HEK293 (cell line): ENCODE measurements at regions not wholly inside any gene's neighbourhood (a gene's known extent, or its start where the extent isn't known, plus 50 kb on each side); places are given as distances from the start of the nearest gene placed in this dataset.
"Not testable (repeated sequence)": the region's sequence is repeated elsewhere in the genome, so short reads cannot be mapped to it uniquely, and the experiment has no call there.

Source experiments
- CTCF ChIA-PET: fragments of 350-600 bp; formaldehyde crosslinking; extraction: SDS; loops from one replicate; lab custom pipeline; 2021; ENCODE audit warnings: antibody characterized with exemption; lab: Yijun Ruan, JAX
- POLR2A ChIA-PET: fragments of 300-600 bp; formaldehyde crosslinking; extraction: SDS; loops from one replicate; lab custom pipeline; 2020; ENCODE audit warnings: antibody characterized with exemption, inconsistent platforms; lab: Yijun Ruan, JAX
- H3K27ac ChIP-seq: fragments of 200-500 bp; sonication (Bioruptor generic); 2 replicates; pipeline ENCODE4 v1.5.1; 2014; ENCODE audit warnings: low read depth, low read length, control low read depth, inconsistent platforms; ENCODE audit errors: extremely low read depth
- H3K36me3 ChIP-seq, 2 experiments: fragments of 200-500 bp in 1 of 2; sonication (Bioruptor generic) in 1 of 2; 1 replicate in 1 of 2; 2 replicates in 1 of 2; pipeline ENCODE4 v1.5.1; 2014 to 2017; ENCODE audit warnings: inconsistent platforms in 2 of 2, low read length in 2 of 2; ENCODE audit not compliant: control insufficient read depth in 2 of 2, insufficient read depth in 1 of 2
- H3K4me1 ChIP-seq: fragments of 200-500 bp; sonication (Bioruptor generic); 2 replicates; pipeline ENCODE4 v1.5.1; 2014; ENCODE audit warnings: mild to moderate bottlenecking, low read length, inconsistent platforms; ENCODE audit not compliant: control insufficient read depth, insufficient read depth
- H3K4me3 ChIP-seq: 2 replicates; pipeline ENCODE4 v1.5.1; 2011; ENCODE audit warnings: low read depth, mild to moderate bottlenecking, control low read depth, low read length, moderate library complexity
- H3K9me3 ChIP-seq: fragments of 200-500 bp; sonication (Bioruptor generic); 2 replicates; pipeline ENCODE4 v1.5.1; 2014; ENCODE audit warnings: low read depth, low read length, inconsistent platforms; ENCODE audit not compliant: control insufficient read depth, insufficient read depth
- INSM2 ChIP-seq: fragments of 450-650 bp; formaldehyde crosslinking; IDR thresholded peaks from 2 replicates; pipeline ENCODE4 v1.5.1; 2016; ENCODE audit warnings: missing biosample characterization, missing genetic modification characterization
- KLF7 ChIP-seq: fragments of 450-650 bp; formaldehyde crosslinking; IDR thresholded peaks from 2 replicates; pipeline ENCODE4 v1.5.1; 2016; ENCODE audit warnings: missing biosample characterization, missing genetic modification characterization, borderline replicate concordance
- SCRT2 ChIP-seq: fragments of 450-650 bp; formaldehyde crosslinking; IDR thresholded peaks from 2 replicates; pipeline ENCODE4 v1.5.1; 2016; ENCODE audit warnings: missing biosample characterization, missing genetic modification characterization
- ZNF155 ChIP-seq: fragments of 450-650 bp; formaldehyde crosslinking; IDR thresholded peaks from 2 replicates; pipeline ENCODE4 v1.5.1; 2016; ENCODE audit warnings: missing biosample characterization, missing genetic modification characterization
- ZNF335 ChIP-seq: fragments of 450-650 bp; formaldehyde crosslinking; conservative IDR thresholded peaks from 2 replicates; pipeline ENCODE4 v1.5.1; 2016; ENCODE audit warnings: missing biosample characterization, missing genetic modification characterization
- ZNF354C ChIP-seq: fragments of 450-650 bp; formaldehyde crosslinking; IDR thresholded peaks from 2 replicates; pipeline ENCODE4 v1.5.1; 2016; ENCODE audit warnings: missing biosample characterization, missing genetic modification characterization, low read depth, borderline replicate concordance
- ZNF391 ChIP-seq: fragments of 450-650 bp; formaldehyde crosslinking; IDR thresholded peaks from 2 replicates; pipeline ENCODE4 v1.5.1; 2016; ENCODE audit warnings: low read depth, missing biosample characterization, missing genetic modification characterization, borderline replicate concordance
- ZNF48 ChIP-seq: fragments of 450-650 bp; formaldehyde crosslinking; IDR thresholded peaks from 2 replicates; pipeline ENCODE4 v1.5.1; 2016; ENCODE audit warnings: missing biosample characterization, missing genetic modification characterization
- ZNF514 ChIP-seq: fragments of 450-650 bp; formaldehyde crosslinking; IDR thresholded peaks from 2 replicates; pipeline ENCODE4 v1.5.1; 2016; ENCODE audit warnings: missing biosample characterization, missing genetic modification characterization
- ZNF704 ChIP-seq: fragments of 450-650 bp; formaldehyde crosslinking; IDR thresholded peaks from 2 replicates; pipeline ENCODE4 v1.5.1; 2016; ENCODE audit warnings: missing biosample characterization, missing genetic modification characterization
- ZNF76 ChIP-seq: fragments of 450-650 bp; formaldehyde crosslinking; IDR thresholded peaks from 2 replicates; pipeline ENCODE4; 2016; ENCODE audit warnings: low read depth, missing biosample characterization, missing genetic modification characterization, borderline replicate concordance
- ZSCAN30 ChIP-seq: fragments of 450-650 bp; IDR thresholded peaks from 2 replicates; pipeline ENCODE4 v1.5.1; 2018; ENCODE audit warnings: missing biosample characterization, mild to moderate bottlenecking, missing genetic modification characterization, moderate library complexity

- TF ChIP-seq ZNF704 (tag by site-specific recombination) (no peak), ZNF514 (no peak), INSM2 (no peak), ZNF76 (tag by site-specific recombination) (no peak), SCRT2 (tag by site-specific recombination) (no peak)
Measured at GRCh38 chr7:32648408-32649156, 153.3 kb downstream of the AVL9 start (continued).

- CTCF ChIA-PET, H3K4me1 ChIP-seq, H3K9me3 ChIP-seq, H3K4me3 ChIP-seq, POLR2A ChIA-PET, H3K27ac ChIP-seq, H3K36me3 ChIP-seq: not testable (repeated sequence)
Measured at GRCh38 chr7:32645255-32645654, 150.0 kb downstream of the AVL9 start.

- no peak overlapping the region for H3K27ac ChIP-seq
- no peaks in the 10 kb centered on the region for H3K9me3 ChIP-seq
- H3K4me1 ChIP-seq = no peaks in the 10 kb centered on the region
- ChIA-PET POLR2A (no interaction called here), CTCF (no interaction called here)
- TF ChIP-seq ZNF391 (tag by site-specific recombination) (no peak), ZNF335 (no peak), ZSCAN30 (tag by site-specific recombination) (no peak), ZNF155 (no peak), KLF7 (tag by site-specific recombination) (no peak)
- H3K4me3 ChIP-seq = no peak overlapping the region
- H3K36me3 ChIP-seq = no peaks in the 10 kb centered on the region
Measured at GRCh38 chr7:32643194-32643593, 147.9 kb downstream of the AVL9 start.

GRCh38 chr7:32639122-32639521, 143.8 kb downstream of the AVL9 start:
- Histone ChIP-seq H3K4me1 (no peaks in the 10 kb centered on the region), H3K9me3 (no peaks in the 10 kb centered on the region), H3K4me3 (no peak overlapping the region), H3K36me3 (no peaks in the 10 kb centered on the region), H3K27ac (no peak overlapping the region)
- TF ChIP-seq ZNF48 (tag by site-specific recombination) (no peak), ZNF354C (no peak)
- ChIA-PET POLR2A (no interaction called here), CTCF (no interaction called here)

- CTCF ChIA-PET, H3K4me3 ChIP-seq, H3K4me1 ChIP-seq, H3K36me3 ChIP-seq, H3K9me3 ChIP-seq, H3K27ac ChIP-seq, POLR2A ChIA-PET: not testable (repeated sequence)
Measured at GRCh38 chr7:32638479-32639121, 143.3 kb downstream of the AVL9 start.
